HG02763 (cell line): ENCODE measurements at regions not wholly inside any gene's neighbourhood (a gene's known extent, or its start where the extent isn't known, plus 50 kb on each side); places are given as distances from the start of the nearest gene placed in this dataset.
"Not testable (repeated sequence)": the region's sequence is repeated elsewhere in the genome, so short reads cannot be mapped to it uniquely, and the experiment has no call there.

Source experiments
- ATAC-seq: cut with Tn5 transposase; IDR thresholded peaks from one replicate; pipeline ENCODE4 v1.9.1; 2021; ENCODE audit warnings: mild to moderate bottlenecking, moderate library complexity; ENCODE audit not compliant: unreplicated experiment

DNA sequence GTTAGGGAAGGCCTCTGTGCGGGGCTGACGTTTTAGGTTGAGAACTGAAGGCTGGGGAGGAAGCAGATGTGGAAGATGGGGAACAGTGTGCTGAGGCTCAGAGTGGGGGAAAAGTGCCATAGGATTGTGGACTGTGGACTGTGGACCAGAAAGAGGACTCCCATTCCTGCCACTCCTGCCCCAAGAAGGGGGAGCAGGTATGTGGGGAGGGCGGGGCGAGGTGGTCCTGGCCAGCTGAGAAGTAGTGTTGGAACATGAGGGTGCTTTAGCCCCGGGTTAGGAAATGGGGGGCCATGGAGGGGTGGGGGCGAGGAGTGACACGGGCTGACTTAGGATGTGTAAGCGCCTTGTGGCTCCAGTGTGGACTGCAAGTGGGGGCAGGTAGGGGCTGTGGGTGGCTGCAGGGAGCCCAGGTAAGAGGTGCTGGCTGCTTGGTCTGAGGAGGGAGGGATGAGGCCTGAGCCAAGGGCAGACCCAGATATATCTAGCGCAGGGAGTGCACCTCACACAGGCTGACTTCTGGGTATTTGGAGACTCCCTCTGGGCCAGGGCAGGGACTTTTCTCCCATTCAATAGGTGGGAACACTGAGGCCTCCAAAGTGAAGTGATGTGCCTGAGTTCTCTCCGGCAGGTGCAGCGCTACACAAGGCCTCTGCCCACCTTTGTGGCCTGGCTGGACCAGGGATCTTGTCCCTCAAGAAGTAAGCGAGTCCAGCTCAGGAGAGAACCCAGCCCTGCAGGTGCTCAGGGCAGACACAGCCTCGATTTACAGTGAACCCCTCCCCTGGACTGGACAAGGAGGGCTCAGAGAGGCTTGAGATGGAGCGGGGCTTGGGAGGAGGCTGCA is 76.6 kb upstream of the TOX2 start:
- ATAC-seq = no peak

DNA sequence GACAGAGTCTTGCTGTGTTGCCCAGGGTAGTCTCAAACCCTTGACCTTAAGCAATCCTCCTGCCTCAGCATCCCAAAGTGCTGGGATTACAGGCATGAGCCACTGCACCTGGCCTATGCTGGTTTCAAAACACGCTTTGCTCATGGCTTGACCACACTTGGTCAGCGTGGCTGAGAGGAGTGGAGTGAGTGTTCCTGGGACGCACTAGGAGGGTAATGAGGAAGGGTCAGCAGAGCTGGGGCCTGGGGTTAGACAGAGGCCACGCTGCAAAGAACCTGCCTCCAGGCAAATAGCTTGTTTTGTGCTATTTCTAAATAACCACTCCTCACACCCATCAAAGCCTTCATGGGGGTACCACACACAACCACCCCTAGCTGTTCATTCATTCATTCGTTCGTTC is 77.9 kb upstream of the TOX2 start:
- no peak for ATAC-seq

DNA sequence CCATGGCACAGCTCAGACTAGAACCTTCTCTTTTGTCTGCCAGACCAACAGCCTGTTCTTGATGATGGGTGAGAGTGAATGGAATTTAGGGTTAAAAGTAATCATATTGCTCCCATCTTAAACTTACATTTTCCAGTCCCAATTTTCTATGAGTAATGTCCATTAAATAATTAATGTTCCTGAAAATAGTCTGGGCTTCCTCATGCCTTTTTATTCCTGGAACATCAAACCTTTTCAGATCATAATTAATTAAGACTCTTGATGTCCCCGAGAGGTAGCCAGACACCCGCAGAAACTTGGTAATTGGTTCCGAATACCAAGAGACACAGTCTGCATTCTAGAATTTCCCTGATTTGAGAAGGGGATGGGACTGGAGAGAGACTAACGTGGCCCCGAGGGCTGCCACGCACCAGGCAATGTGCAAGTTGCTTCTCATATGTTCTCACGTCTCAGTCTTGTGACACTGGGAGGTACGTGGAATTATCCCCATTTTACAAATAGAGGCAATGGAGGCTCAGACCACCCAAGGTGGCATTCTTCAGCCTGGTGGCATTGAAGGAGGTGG is 78.6 kb upstream of the TOX2 start:
- ATAC-seq = no peak

DNA sequence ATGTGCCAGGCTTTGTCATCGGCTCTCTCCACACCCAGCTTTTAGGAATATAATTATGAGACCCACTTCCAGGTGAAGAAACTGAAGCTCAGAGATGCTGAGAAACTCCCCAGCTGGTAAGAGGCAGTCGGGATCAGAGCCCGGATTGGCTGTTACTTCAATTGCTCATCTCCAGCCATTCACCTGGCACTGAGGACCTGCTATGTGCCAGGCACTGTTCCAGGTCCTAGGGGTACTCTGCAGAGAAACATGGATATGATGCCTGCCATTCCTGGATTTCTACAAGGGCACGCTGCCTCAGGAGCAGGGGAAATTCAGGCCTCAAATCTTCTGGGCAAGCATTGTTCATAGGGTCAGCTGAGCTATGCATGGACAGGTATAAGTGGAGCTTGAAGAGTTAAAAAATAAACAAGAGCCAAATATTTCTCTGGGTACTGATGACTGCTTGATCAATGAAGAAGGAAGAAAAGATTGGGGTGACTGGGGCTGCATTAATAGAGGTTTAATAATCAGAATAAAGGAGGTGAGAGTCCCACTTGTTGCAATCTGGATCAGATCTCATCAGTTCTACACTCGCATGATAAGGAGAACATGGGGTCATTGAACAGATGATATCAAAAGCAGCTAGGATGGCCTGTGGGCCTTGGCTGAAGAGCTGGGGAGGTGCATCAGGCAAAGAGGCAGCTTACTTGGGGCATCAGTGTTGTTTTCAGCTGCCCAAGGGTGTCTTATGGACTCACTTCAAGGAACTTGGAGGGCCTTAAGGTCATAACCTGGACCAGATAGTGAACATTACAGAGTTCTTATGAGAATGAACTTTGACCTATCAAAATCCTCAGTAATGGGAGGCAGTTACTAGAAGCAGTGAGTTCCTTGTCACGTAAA is 80.9 kb upstream of the TOX2 start:
- no peak for ATAC-seq

- ATAC-seq = no peak
Measured at GRCh38 chr20:43832961-43833360, 81.7 kb upstream of the TOX2 start.

GRCh38 chr20:43832096-43832816 is 82.4 kb upstream of the TOX2 start:
- no peak for ATAC-seq

- no peak for ATAC-seq
Measured at GRCh38 chr20:43831481-43832065, 83.1 kb upstream of the TOX2 start.

GRCh38 chr20:43830883-43831282 is 83.8 kb upstream of the TOX2 start:
- ATAC-seq = no peak

DNA sequence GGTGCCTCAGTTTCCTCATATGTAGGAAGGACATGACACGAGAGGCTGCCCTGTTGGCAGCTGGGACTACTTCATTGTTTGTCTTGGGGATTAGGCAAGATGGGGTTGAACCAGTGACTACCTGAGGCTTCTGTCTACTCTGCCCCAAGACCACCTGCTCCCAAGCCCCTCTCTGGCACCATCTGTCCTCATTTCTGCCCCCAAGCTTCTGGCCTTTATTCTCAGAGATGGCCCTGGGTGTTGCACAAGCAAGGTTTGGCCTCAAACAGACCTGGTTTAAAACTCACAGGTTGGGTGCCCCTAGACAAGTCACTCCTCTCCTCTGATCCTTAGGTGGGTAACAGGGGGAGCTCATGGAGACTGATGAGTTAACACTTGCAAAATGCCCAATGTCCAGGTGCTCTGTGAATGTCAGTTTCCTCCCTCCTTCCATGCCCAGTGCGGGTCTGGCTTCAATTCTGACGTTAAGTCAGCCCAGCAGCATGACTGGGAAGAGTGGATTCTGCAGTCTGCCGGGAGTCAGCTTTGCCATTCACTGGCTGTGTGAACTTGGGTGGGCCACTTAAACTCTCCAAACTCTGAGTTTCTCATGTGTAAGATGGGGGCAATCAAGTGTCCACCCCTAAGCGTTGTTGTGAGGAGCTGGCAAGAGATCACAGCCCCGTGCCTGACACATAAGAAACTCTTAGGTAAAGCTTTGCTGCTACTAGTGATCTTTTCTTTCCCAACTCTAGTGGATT is 84.5 kb upstream of the TOX2 start:
- ATAC-seq = no peak

- no peak for ATAC-seq
Measured at GRCh38 chr20:43827940-43828562, 86.6 kb upstream of the TOX2 start.

DNA sequence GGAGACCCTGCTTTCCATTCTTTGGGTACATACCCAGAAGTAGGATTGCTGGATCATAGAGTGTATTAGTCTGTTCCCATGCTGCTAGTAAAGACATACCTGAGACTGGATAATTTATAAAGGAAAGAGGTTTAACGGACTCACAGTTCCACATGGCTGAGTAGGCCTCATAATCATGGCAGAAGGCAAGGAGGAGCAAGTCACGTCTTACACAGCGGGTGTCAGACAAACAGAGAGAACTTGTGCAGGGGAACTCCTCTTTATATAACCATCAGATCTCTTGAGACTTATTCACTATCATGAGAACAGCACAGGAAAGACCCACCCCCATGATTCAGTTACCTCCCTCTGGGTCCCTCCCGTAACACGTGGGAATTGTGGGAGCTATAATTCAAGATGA is 87.7 kb upstream of the TOX2 start:
- ATAC-seq = not testable (repeated sequence)

GRCh38 chr20:43825581-43825980 is 89.1 kb upstream of the TOX2 start:
- ATAC-seq = no peak

DNA sequence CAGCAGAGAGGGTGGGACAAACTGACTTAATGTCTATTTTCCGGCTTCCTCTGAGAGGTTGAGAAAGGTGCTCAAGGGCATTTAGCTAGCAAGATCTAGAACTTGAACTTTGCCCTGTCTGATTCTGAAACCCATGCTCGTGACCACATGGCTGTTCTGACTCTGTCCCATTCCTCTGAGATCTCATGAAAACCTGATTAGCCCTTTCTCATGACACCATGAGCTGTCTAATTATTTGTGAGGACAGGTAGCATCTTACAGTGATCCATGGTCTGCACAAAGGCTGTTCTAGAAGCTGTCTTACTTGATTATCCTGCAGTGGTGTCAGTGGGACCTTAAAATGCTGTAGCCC is 89.6 kb upstream of the TOX2 start:
- ATAC-seq = peak; percentile 64

GRCh38 chr20:43824309-43825050 is 90.2 kb upstream of the TOX2 start:
- peak; percentile 16 for ATAC-seq

DNA sequence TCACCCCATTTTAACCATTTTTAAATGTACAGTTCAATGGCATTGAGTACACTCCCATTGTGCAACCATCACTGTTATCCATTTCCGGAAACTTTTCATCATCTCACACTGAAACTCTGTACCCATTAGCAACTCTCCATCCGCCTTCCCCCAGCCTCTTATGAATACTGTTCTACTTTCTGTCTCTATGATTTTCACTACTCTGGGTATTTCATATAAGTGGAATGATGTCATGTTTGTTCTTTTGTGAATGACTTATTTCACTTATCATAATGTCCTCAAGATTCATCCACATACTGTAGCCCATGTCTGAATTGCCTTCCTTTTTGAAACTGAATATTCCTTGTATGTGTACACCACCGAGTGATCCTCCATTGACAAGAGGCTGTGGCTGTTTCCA is 92.9 kb upstream of the TOX2 start:
- no peak for ATAC-seq

- no peak for ATAC-seq
Measured at GRCh38 chr20:43820731-43821330, 93.8 kb upstream of the TOX2 start.

DNA sequence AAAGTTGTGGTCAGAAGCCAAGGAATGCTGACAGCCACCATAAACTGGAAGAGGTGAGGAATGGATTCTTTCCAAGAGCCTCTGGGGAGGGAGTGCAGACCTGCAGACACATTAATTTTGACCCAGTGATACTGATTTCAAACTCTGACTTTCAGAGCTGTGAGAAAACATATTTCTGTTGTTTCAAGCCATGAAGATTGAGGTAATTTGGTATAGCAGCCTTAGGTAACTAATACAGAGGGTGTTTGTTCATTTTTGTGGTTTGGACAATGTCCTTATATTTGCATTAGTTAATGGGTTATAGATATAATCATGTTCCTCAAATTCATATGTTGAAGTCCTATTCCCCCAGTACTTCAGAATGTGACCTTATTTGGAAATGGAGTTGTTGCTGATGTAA is 85.4 kb upstream of the GTSF1L start:
- no peak for ATAC-seq

GRCh38 chr20:43809206-43809819 is 82.5 kb upstream of the GTSF1L start:
- ATAC-seq = no peak
